OCI-LY1 (cell line): ENCODE measurements at regions not wholly inside any gene's neighbourhood (a gene's known extent, or its start where the extent isn't known, plus 50 kb on each side); places are given as distances from the start of the nearest gene placed in this dataset.

Experiments
- CTCF ChIP-seq: fragments of 200-600 bp; sonication (generic), shearing (Covaris generic); IDR thresholded peaks from 2 replicates; pipeline ENCODE4 v1.5.1; 2017; ENCODE audit warnings: mild to moderate bottlenecking, antibody characterized with exemption, low read length, moderate library complexity, mixed read lengths
- EZH2 ChIP-seq: fragments of 200-600 bp; sonication (generic), shearing (Covaris generic); IDR thresholded peaks from 2 replicates; pipeline ENCODE4 v1.8.0; 2017; ENCODE audit warnings: borderline replicate concordance, mixed run types, mild to moderate bottlenecking, antibody characterized with exemption, low read length, moderate library complexity, mixed read lengths

- TF ChIP-seq CTCF, result no peak
- TF ChIP-seq EZH2, result no peak
Measured at GRCh38 chr7:155225095-155225494, 72.6 kb upstream of the INSIG1 start.
